H9 (cell line): ENCODE measurements at regions not wholly inside any gene's neighbourhood (a gene's known extent, or its start where the extent isn't known, plus 50 kb on each side); places are given as distances from the start of the nearest gene placed in this dataset.

Experiments
- DNase-seq: peaks from one replicate; pipeline ENCODE4 v3.0.0-alpha.2; 2017
- H2AFZ ChIP-seq: one replicate; pipeline ENCODE4 v1.6.1; 2013; ENCODE audit warnings: mild to moderate bottlenecking, low read length, control low read depth, moderate library complexity
- H2AK5ac ChIP-seq: 2 replicates; pipeline ENCODE4 v1.6.1; 2013; ENCODE audit warnings: low read length, control low read depth, mixed read lengths; ENCODE audit not compliant: insufficient read length
- H2BK120ac ChIP-seq: one replicate; pipeline ENCODE4 v1.6.1; 2013; ENCODE audit warnings: low read depth, mild to moderate bottlenecking, low read length, control low read depth, inconsistent platforms; ENCODE audit not compliant: poor library complexity, severe bottlenecking
- H2BK12ac ChIP-seq: 2 replicates; pipeline ENCODE4 v1.6.1; 2013; ENCODE audit warnings: low read length, control low read depth, mixed read lengths, low read depth; ENCODE audit not compliant: insufficient read length
- H2BK15ac ChIP-seq: 2 replicates; pipeline ENCODE4 v1.6.1; 2013; ENCODE audit warnings: low read depth, low read length, control low read depth
- H2BK20ac ChIP-seq: one replicate; pipeline ENCODE4 v1.6.1; 2013; ENCODE audit warnings: low read depth, mild to moderate bottlenecking, low read length, control low read depth, inconsistent platforms; ENCODE audit not compliant: poor library complexity, severe bottlenecking
- H2BK5ac ChIP-seq: 2 replicates; pipeline ENCODE4 v1.6.1; 2013; ENCODE audit warnings: low read length, control low read depth, mixed read lengths; ENCODE audit not compliant: insufficient read length
- H3K14ac ChIP-seq: 2 replicates; pipeline ENCODE4 v1.6.1; 2013; ENCODE audit warnings: low read length, control low read depth; ENCODE audit not compliant: insufficient read depth
- H3K18ac ChIP-seq: 2 replicates; pipeline ENCODE4 v1.6.1; 2013; ENCODE audit warnings: low read depth, mild to moderate bottlenecking, mixed read lengths, low read length, control low read depth; ENCODE audit not compliant: insufficient read length
- H3K23ac ChIP-seq: 2 replicates; pipeline ENCODE4 v1.6.1; 2013; ENCODE audit warnings: low read length, control low read depth, mixed read lengths, low read depth; ENCODE audit not compliant: insufficient read length
- H3K23me2 ChIP-seq: 2 replicates; pipeline ENCODE4 v1.6.1; 2013; ENCODE audit warnings: low read depth, mild to moderate bottlenecking, mixed read lengths, low read length, control low read depth; ENCODE audit not compliant: insufficient read length, poor library complexity, severe bottlenecking
- H3K27ac ChIP-seq: 2 replicates; pipeline ENCODE4 v1.5.1; 2013; ENCODE audit warnings: low read length, control low read depth, mixed read lengths, low read depth; ENCODE audit not compliant: insufficient read length
- H3K27me3 ChIP-seq: 2 replicates; pipeline ENCODE4 v1.6.1; 2013; ENCODE audit warnings: low read length, control low read depth, inconsistent platforms; ENCODE audit not compliant: insufficient read depth
- H3K4ac ChIP-seq: 2 replicates; pipeline ENCODE4 v1.6.1; 2013; ENCODE audit warnings: low read depth, mild to moderate bottlenecking, control low read depth, inconsistent platforms, low read length, moderate library complexity
- H3K4me1 ChIP-seq: 2 replicates; pipeline ENCODE4 v1.6.1; 2013; ENCODE audit warnings: low read length, control low read depth, inconsistent platforms; ENCODE audit not compliant: insufficient read depth
- H3K4me2 ChIP-seq: 2 replicates; pipeline ENCODE4 v1.6.1; 2013; ENCODE audit warnings: low read length, control low read depth, mixed read lengths; ENCODE audit not compliant: insufficient read length, insufficient read depth
- H3K56ac ChIP-seq: 2 replicates; pipeline ENCODE4 v1.6.1; 2013; ENCODE audit warnings: low read depth, mild to moderate bottlenecking, mixed read lengths, low read length, control low read depth; ENCODE audit not compliant: insufficient read length
- H3K79me1 ChIP-seq: 2 replicates; pipeline ENCODE4 v1.6.1; 2013; ENCODE audit warnings: low read depth, mild to moderate bottlenecking, moderate library complexity, low read length, control low read depth, inconsistent platforms; ENCODE audit not compliant: insufficient read depth, poor library complexity, severe bottlenecking
- H3K79me2 ChIP-seq: 2 replicates; pipeline ENCODE4 v1.6.1; 2013; ENCODE audit warnings: low read length, control low read depth, inconsistent platforms; ENCODE audit not compliant: insufficient read depth
- H3K9ac ChIP-seq: 2 replicates; pipeline ENCODE4 v1.6.1; 2013; ENCODE audit warnings: low read length, control low read depth, mixed read lengths; ENCODE audit not compliant: insufficient read length; ENCODE audit errors: extremely low read depth
- H3K9me3 ChIP-seq: one replicate; pipeline ENCODE4 v1.6.1; 2013; ENCODE audit warnings: low read depth, low read length, inconsistent platforms; ENCODE audit not compliant: control insufficient read depth
- H3T11ph ChIP-seq: one replicate; pipeline ENCODE4 v1.6.1; 2013; ENCODE audit warnings: mild to moderate bottlenecking, low read length, control low read depth, inconsistent platforms
- H4K20me1 ChIP-seq: one replicate; pipeline ENCODE4 v1.6.1; 2013; ENCODE audit not compliant: control insufficient read depth, insufficient read length, insufficient read depth
- H4K5ac ChIP-seq: 2 replicates; pipeline ENCODE4 v1.6.1; 2013; ENCODE audit warnings: low read depth, mild to moderate bottlenecking, mixed read lengths, low read length, control low read depth; ENCODE audit not compliant: insufficient read length
- H4K8ac ChIP-seq: replicated peaks from 2 replicates; pipeline ENCODE4 v1.6.1; 2013; ENCODE audit warnings: low read length, control low read depth, mixed read lengths, low read depth; ENCODE audit not compliant: insufficient read length
- H4K91ac ChIP-seq: 2 replicates; pipeline ENCODE4 v1.6.1; 2013; ENCODE audit warnings: low read depth, mild to moderate bottlenecking, moderate library complexity, mixed read lengths, low read length, control low read depth; ENCODE audit not compliant: insufficient read length
- H3K27ac Mint-ChIP-seq, 3 experiments: 2 replicates in 2 of 3; 3 replicates in 1 of 3; pipeline ENCODE4 v1.8.0; 2020 to 2021; ENCODE audit warnings: mixed read lengths in 3 of 3, mild to moderate bottlenecking in 1 of 3, moderate library complexity in 1 of 3
- H3K27me3 Mint-ChIP-seq: 2 replicates; pipeline ENCODE4 v1.8.0; 2021; ENCODE audit warnings: low read depth, mild to moderate bottlenecking, moderate library complexity, mixed read lengths
- H3K36me3 Mint-ChIP-seq, 3 experiments: 2 replicates in 2 of 3; 3 replicates in 1 of 3; pipeline ENCODE4 v1.8.0; 2020 to 2021; ENCODE audit warnings: low read depth in 3 of 3, mixed read lengths in 3 of 3; ENCODE audit not compliant: insufficient read depth in 1 of 3
- H3K4me1 Mint-ChIP-seq, 2 experiments: 2 replicates each; pipeline ENCODE4 v1.8.0; 2020; ENCODE audit warnings: mixed read lengths in 2 of 2
- H3K4me3 Mint-ChIP-seq, 2 experiments: 2 replicates in 1 of 2; 3 replicates in 1 of 2; pipeline ENCODE4 v1.8.0; 2020 to 2021; ENCODE audit warnings: mild to moderate bottlenecking in 2 of 2, mixed read lengths in 2 of 2, moderate library complexity in 1 of 2
- H3K9me3 Mint-ChIP-seq, 2 experiments: 2 replicates in 1 of 2; 3 replicates in 1 of 2; pipeline ENCODE4 v1.8.0; 2020; ENCODE audit warnings: mild to moderate bottlenecking in 2 of 2, mixed read lengths in 2 of 2, moderate library complexity in 1 of 2
- WGBS: extraction: QIAGEN DNeasy Blood & Tissue Kit; methylation state at CpG from one replicate; pipeline ENCODE4 v1.1.7; 2013; ENCODE audit warnings: missing lambda C conversion rate, low lambda C conversion rate, mixed read lengths; ENCODE audit not compliant: insufficient read length; ENCODE audit errors: extremely low coverage; 5-methylcytosine and 5-hydroxymethylcytosine counted together
- TF ChIP-seq, protein P1 (sequence below): fragments of 200-600 bp; sonication (generic); conservative IDR thresholded peaks from 3 replicates; pipeline ENCODE4 v1.8.0; 2021; ENCODE audit warnings: antibody characterized with exemption, mild to moderate bottlenecking

GRCh38 chr1:81129366-81129765, 671.4 kb upstream of the ADGRL2 start:
- Histone ChIP-seq H4K8ac (no peak overlapping the region), H3K56ac (no peak overlapping the region), H3K23me2 (no peaks in the 10 kb centered on the region), H4K20me1 (no peaks in the 10 kb centered on the region), H2BK120ac (no peak overlapping the region), H3K4ac (no peak overlapping the region), H3K4me2 (no peak overlapping the region), H2BK20ac (no peak overlapping the region), H3K9me3 (no peaks in the 10 kb centered on the region), H2BK5ac (no peak overlapping the region), H3K23ac (no peak overlapping the region), H3K18ac (no peak overlapping the region), H2BK15ac (no peak overlapping the region), H2AK5ac (no peak overlapping the region), H3K14ac (no peak overlapping the region), H4K91ac (no peak overlapping the region), H3K27me3 (no peaks in the 10 kb centered on the region), H3K79me1 (no peaks in the 10 kb centered on the region), H3K9ac (no peak overlapping the region), H2AFZ (no peak overlapping the region), H2BK12ac (no peak overlapping the region), H4K5ac (no peak overlapping the region), H3K4me1 (no peaks in the 10 kb centered on the region), H3T11ph (no peak overlapping the region), H3K79me2 (no peaks in the 10 kb centered on the region), H3K27ac (no peak overlapping the region)
- peaks cover 4 to 5% of the 10 kb centered on the region in 2 experiments; a peak in 3 of 4 replicates for H3K4me1 Mint-ChIP-seq
- H3K4me3 Mint-ChIP-seq = no peak overlapping the region
- no peak for DNase-seq
- TF ChIP-seq, protein P1, sequence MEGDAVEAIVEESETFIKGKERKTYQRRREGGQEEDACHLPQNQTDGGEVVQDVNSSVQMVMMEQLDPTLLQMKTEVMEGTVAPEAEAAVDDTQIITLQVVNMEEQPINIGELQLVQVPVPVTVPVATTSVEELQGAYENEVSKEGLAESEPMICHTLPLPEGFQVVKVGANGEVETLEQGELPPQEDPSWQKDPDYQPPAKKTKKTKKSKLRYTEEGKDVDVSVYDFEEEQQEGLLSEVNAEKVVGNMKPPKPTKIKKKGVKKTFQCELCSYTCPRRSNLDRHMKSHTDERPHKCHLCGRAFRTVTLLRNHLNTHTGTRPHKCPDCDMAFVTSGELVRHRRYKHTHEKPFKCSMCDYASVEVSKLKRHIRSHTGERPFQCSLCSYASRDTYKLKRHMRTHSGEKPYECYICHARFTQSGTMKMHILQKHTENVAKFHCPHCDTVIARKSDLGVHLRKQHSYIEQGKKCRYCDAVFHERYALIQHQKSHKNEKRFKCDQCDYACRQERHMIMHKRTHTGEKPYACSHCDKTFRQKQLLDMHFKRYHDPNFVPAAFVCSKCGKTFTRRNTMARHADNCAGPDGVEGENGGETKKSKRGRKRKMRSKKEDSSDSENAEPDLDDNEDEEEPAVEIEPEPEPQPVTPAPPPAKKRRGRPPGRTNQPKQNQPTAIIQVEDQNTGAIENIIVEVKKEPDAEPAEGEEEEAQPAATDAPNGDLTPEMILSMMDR = no peak
- no CpG with 5 or more reads among the region's 4 CpGs for WGBS
- peaks cover 0 to 2% (median 0%) of the 10 kb centered on the region in 3 experiments; a peak in 2 of 7 replicates for H3K36me3 Mint-ChIP-seq
- H3K27ac Mint-ChIP-seq = no peak overlapping the region
- H3K27me3 Mint-ChIP-seq = no peaks in the 10 kb centered on the region
- H3K9me3 Mint-ChIP-seq = no peaks in the 10 kb centered on the region
